H9 (cell line): ENCODE measurements at regions not wholly inside any gene's neighbourhood (a gene's known extent, or its start where the extent isn't known, plus 50 kb on each side); places are given as distances from the start of the nearest gene placed in this dataset.

Experiments
- DNase-seq: peaks from one replicate; pipeline ENCODE4 v3.0.0-alpha.2; 2017
- H2AFZ ChIP-seq: one replicate; pipeline ENCODE4 v1.6.1; 2013; ENCODE audit warnings: mild to moderate bottlenecking, low read length, control low read depth, moderate library complexity
- H2AK5ac ChIP-seq: 2 replicates; pipeline ENCODE4 v1.6.1; 2013; ENCODE audit warnings: low read length, control low read depth, mixed read lengths; ENCODE audit not compliant: insufficient read length
- H2BK120ac ChIP-seq: one replicate; pipeline ENCODE4 v1.6.1; 2013; ENCODE audit warnings: low read depth, mild to moderate bottlenecking, low read length, control low read depth, inconsistent platforms; ENCODE audit not compliant: poor library complexity, severe bottlenecking
- H2BK12ac ChIP-seq: 2 replicates; pipeline ENCODE4 v1.6.1; 2013; ENCODE audit warnings: low read length, control low read depth, mixed read lengths, low read depth; ENCODE audit not compliant: insufficient read length
- H2BK15ac ChIP-seq: 2 replicates; pipeline ENCODE4 v1.6.1; 2013; ENCODE audit warnings: low read depth, low read length, control low read depth
- H2BK20ac ChIP-seq: one replicate; pipeline ENCODE4 v1.6.1; 2013; ENCODE audit warnings: low read depth, mild to moderate bottlenecking, low read length, control low read depth, inconsistent platforms; ENCODE audit not compliant: poor library complexity, severe bottlenecking
- H2BK5ac ChIP-seq: 2 replicates; pipeline ENCODE4 v1.6.1; 2013; ENCODE audit warnings: low read length, control low read depth, mixed read lengths; ENCODE audit not compliant: insufficient read length
- H3K14ac ChIP-seq: 2 replicates; pipeline ENCODE4 v1.6.1; 2013; ENCODE audit warnings: low read length, control low read depth; ENCODE audit not compliant: insufficient read depth
- H3K18ac ChIP-seq: 2 replicates; pipeline ENCODE4 v1.6.1; 2013; ENCODE audit warnings: low read depth, mild to moderate bottlenecking, mixed read lengths, low read length, control low read depth; ENCODE audit not compliant: insufficient read length
- H3K23ac ChIP-seq: 2 replicates; pipeline ENCODE4 v1.6.1; 2013; ENCODE audit warnings: low read length, control low read depth, mixed read lengths, low read depth; ENCODE audit not compliant: insufficient read length
- H3K23me2 ChIP-seq: 2 replicates; pipeline ENCODE4 v1.6.1; 2013; ENCODE audit warnings: low read depth, mild to moderate bottlenecking, mixed read lengths, low read length, control low read depth; ENCODE audit not compliant: insufficient read length, poor library complexity, severe bottlenecking
- H3K27ac ChIP-seq: 2 replicates; pipeline ENCODE4 v1.5.1; 2013; ENCODE audit warnings: low read length, control low read depth, mixed read lengths, low read depth; ENCODE audit not compliant: insufficient read length
- H3K27me3 ChIP-seq: 2 replicates; pipeline ENCODE4 v1.6.1; 2013; ENCODE audit warnings: low read length, control low read depth, inconsistent platforms; ENCODE audit not compliant: insufficient read depth
- H3K4ac ChIP-seq: 2 replicates; pipeline ENCODE4 v1.6.1; 2013; ENCODE audit warnings: low read depth, mild to moderate bottlenecking, control low read depth, inconsistent platforms, low read length, moderate library complexity
- H3K4me1 ChIP-seq: 2 replicates; pipeline ENCODE4 v1.6.1; 2013; ENCODE audit warnings: low read length, control low read depth, inconsistent platforms; ENCODE audit not compliant: insufficient read depth
- H3K4me2 ChIP-seq: 2 replicates; pipeline ENCODE4 v1.6.1; 2013; ENCODE audit warnings: low read length, control low read depth, mixed read lengths; ENCODE audit not compliant: insufficient read length, insufficient read depth
- H3K56ac ChIP-seq: 2 replicates; pipeline ENCODE4 v1.6.1; 2013; ENCODE audit warnings: low read depth, mild to moderate bottlenecking, mixed read lengths, low read length, control low read depth; ENCODE audit not compliant: insufficient read length
- H3K79me1 ChIP-seq: 2 replicates; pipeline ENCODE4 v1.6.1; 2013; ENCODE audit warnings: low read depth, mild to moderate bottlenecking, moderate library complexity, low read length, control low read depth, inconsistent platforms; ENCODE audit not compliant: insufficient read depth, poor library complexity, severe bottlenecking
- H3K79me2 ChIP-seq: 2 replicates; pipeline ENCODE4 v1.6.1; 2013; ENCODE audit warnings: low read length, control low read depth, inconsistent platforms; ENCODE audit not compliant: insufficient read depth
- H3K9ac ChIP-seq: 2 replicates; pipeline ENCODE4 v1.6.1; 2013; ENCODE audit warnings: low read length, control low read depth, mixed read lengths; ENCODE audit not compliant: insufficient read length; ENCODE audit errors: extremely low read depth
- H3K9me3 ChIP-seq: one replicate; pipeline ENCODE4 v1.6.1; 2013; ENCODE audit warnings: low read depth, low read length, inconsistent platforms; ENCODE audit not compliant: control insufficient read depth
- H3T11ph ChIP-seq: one replicate; pipeline ENCODE4 v1.6.1; 2013; ENCODE audit warnings: mild to moderate bottlenecking, low read length, control low read depth, inconsistent platforms
- H4K20me1 ChIP-seq: one replicate; pipeline ENCODE4 v1.6.1; 2013; ENCODE audit not compliant: control insufficient read depth, insufficient read length, insufficient read depth
- H4K5ac ChIP-seq: 2 replicates; pipeline ENCODE4 v1.6.1; 2013; ENCODE audit warnings: low read depth, mild to moderate bottlenecking, mixed read lengths, low read length, control low read depth; ENCODE audit not compliant: insufficient read length
- H4K8ac ChIP-seq: replicated peaks from 2 replicates; pipeline ENCODE4 v1.6.1; 2013; ENCODE audit warnings: low read length, control low read depth, mixed read lengths, low read depth; ENCODE audit not compliant: insufficient read length
- H4K91ac ChIP-seq: 2 replicates; pipeline ENCODE4 v1.6.1; 2013; ENCODE audit warnings: low read depth, mild to moderate bottlenecking, moderate library complexity, mixed read lengths, low read length, control low read depth; ENCODE audit not compliant: insufficient read length
- H3K27ac Mint-ChIP-seq, 3 experiments: 2 replicates in 2 of 3; 3 replicates in 1 of 3; pipeline ENCODE4 v1.8.0; 2020 to 2021; ENCODE audit warnings: mixed read lengths in 3 of 3, mild to moderate bottlenecking in 1 of 3, moderate library complexity in 1 of 3
- H3K27me3 Mint-ChIP-seq: 2 replicates; pipeline ENCODE4 v1.8.0; 2021; ENCODE audit warnings: low read depth, mild to moderate bottlenecking, moderate library complexity, mixed read lengths
- H3K36me3 Mint-ChIP-seq, 3 experiments: 2 replicates in 2 of 3; 3 replicates in 1 of 3; pipeline ENCODE4 v1.8.0; 2020 to 2021; ENCODE audit warnings: low read depth in 3 of 3, mixed read lengths in 3 of 3; ENCODE audit not compliant: insufficient read depth in 1 of 3
- H3K4me1 Mint-ChIP-seq, 2 experiments: 2 replicates each; pipeline ENCODE4 v1.8.0; 2020; ENCODE audit warnings: mixed read lengths in 2 of 2
- H3K4me3 Mint-ChIP-seq, 2 experiments: 2 replicates in 1 of 2; 3 replicates in 1 of 2; pipeline ENCODE4 v1.8.0; 2020 to 2021; ENCODE audit warnings: mild to moderate bottlenecking in 2 of 2, mixed read lengths in 2 of 2, moderate library complexity in 1 of 2
- H3K9me3 Mint-ChIP-seq, 2 experiments: 2 replicates in 1 of 2; 3 replicates in 1 of 2; pipeline ENCODE4 v1.8.0; 2020; ENCODE audit warnings: mild to moderate bottlenecking in 2 of 2, mixed read lengths in 2 of 2, moderate library complexity in 1 of 2
- WGBS: extraction: QIAGEN DNeasy Blood & Tissue Kit; methylation state at CpG from one replicate; pipeline ENCODE4 v1.1.7; 2013; ENCODE audit warnings: missing lambda C conversion rate, low lambda C conversion rate, mixed read lengths; ENCODE audit not compliant: insufficient read length; ENCODE audit errors: extremely low coverage; 5-methylcytosine and 5-hydroxymethylcytosine counted together
- TF ChIP-seq, protein P1 (sequence below): fragments of 200-600 bp; sonication (generic); conservative IDR thresholded peaks from 3 replicates; pipeline ENCODE4 v1.8.0; 2021; ENCODE audit warnings: antibody characterized with exemption, mild to moderate bottlenecking

DNA sequence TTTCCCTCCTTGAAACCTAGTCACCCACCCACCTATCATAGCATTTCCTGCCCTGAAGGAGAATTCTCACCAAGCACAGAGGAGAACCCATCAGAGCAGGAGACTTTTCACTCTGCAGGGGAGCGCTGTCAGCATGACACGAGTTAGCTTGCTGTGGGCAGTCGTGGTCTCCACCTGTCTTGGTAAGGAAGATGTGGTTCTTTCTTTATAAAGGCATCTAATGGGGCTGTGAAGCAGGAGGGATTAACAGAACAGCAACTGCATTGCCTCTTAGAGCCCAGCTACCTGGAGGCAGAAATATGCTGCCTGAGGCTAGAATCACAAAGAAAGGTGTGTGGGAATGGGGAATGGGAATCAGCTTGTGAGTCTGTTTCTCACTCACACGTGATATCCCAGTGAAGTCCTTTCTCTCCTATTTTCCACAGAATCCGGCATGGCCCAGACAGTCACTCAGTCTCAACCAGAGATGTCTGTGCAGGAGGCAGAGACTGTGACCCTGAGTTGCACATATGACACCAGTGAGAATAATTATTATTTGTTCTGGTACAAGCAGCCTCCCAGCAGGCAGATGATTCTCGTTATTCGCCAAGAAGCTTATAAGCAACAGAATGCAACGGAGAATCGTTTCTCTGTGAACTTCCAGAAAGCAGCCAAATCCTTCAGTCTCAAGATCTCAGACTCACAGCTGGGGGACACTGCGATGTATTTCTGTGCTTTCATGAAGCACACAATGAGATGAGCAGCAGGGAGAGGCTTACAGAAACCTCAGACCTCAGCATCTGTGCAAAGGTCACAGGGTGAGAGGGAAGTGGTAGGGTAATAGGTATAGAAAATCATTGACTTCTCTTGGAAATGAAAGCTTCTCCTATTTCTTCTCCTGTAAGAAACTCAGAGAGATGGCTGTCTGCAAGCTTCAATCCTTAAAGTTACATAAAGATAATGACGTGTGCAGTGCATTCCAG lies 316.9 kb downstream of the DAD1 start:
- H3K27ac Mint-ChIP-seq: no peak overlapping the region; a peak in 2 of 7 replicates
- H4K20me1 ChIP-seq: no peaks in the 10 kb centered on the region

More for the DNA sequence above, 316.9 kb downstream of the DAD1 start:
- no CpG with 5 or more reads among the region's 11 CpGs for WGBS
- H2BK120ac ChIP-seq: no peak overlapping the region
- no peak overlapping the region for H3K9ac ChIP-seq
- no peak overlapping the region for H3K27ac ChIP-seq
- H3K27me3 ChIP-seq: no peaks in the 10 kb centered on the region
- no peaks in the 10 kb centered on the region for H3K36me3 Mint-ChIP-seq
- no peak overlapping the region for H3K4me2 ChIP-seq
- H4K5ac ChIP-seq: no peak overlapping the region
- no peak for DNase-seq
- H3K23me2 ChIP-seq: no peaks in the 10 kb centered on the region
- no peak overlapping the region; the same call in 1 of the 2 replicates for H3K14ac ChIP-seq
- no peak overlapping the region for H2AK5ac ChIP-seq
- H3T11ph ChIP-seq: no peak overlapping the region
- no peaks in the 10 kb centered on the region for H3K9me3 Mint-ChIP-seq
- no peak overlapping the region for H4K8ac ChIP-seq
- H3K4me1 ChIP-seq: peaks cover 2% of the 10 kb centered on the region; the same call in 1 of the 2 replicates
- no peaks in the 10 kb centered on the region for H3K27me3 Mint-ChIP-seq
- H3K56ac ChIP-seq: no peak overlapping the region
- no peaks in the 10 kb centered on the region for H3K79me1 ChIP-seq
- no peak overlapping the region for H3K18ac ChIP-seq
- H2BK12ac ChIP-seq: no peak overlapping the region
- no peak overlapping the region for H3K4me3 Mint-ChIP-seq
- H3K23ac ChIP-seq: no peak overlapping the region
- no peak overlapping the region for H3K4ac ChIP-seq
- no peak overlapping the region for H2AFZ ChIP-seq
- H2BK5ac ChIP-seq: no peak overlapping the region
- H2BK15ac ChIP-seq: no peak overlapping the region
- TF ChIP-seq, protein P1, sequence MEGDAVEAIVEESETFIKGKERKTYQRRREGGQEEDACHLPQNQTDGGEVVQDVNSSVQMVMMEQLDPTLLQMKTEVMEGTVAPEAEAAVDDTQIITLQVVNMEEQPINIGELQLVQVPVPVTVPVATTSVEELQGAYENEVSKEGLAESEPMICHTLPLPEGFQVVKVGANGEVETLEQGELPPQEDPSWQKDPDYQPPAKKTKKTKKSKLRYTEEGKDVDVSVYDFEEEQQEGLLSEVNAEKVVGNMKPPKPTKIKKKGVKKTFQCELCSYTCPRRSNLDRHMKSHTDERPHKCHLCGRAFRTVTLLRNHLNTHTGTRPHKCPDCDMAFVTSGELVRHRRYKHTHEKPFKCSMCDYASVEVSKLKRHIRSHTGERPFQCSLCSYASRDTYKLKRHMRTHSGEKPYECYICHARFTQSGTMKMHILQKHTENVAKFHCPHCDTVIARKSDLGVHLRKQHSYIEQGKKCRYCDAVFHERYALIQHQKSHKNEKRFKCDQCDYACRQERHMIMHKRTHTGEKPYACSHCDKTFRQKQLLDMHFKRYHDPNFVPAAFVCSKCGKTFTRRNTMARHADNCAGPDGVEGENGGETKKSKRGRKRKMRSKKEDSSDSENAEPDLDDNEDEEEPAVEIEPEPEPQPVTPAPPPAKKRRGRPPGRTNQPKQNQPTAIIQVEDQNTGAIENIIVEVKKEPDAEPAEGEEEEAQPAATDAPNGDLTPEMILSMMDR: no peak
- H2BK20ac ChIP-seq: no peak overlapping the region
- no peak overlapping the region for H4K91ac ChIP-seq
- peaks cover 8 to 12% of the 10 kb centered on the region in 2 experiments for H3K4me1 Mint-ChIP-seq
- H3K79me2 ChIP-seq: no peaks in the 10 kb centered on the region
- no peaks in the 10 kb centered on the region for H3K9me3 ChIP-seq
